IMR-90 (cell line): ENCODE measurements at regions not wholly inside any gene's neighbourhood (a gene's known extent, or its start where the extent isn't known, plus 50 kb on each side); places are given as distances from the start of the nearest gene placed in this dataset.

Experiments
- POLR2A ChIP-seq: IDR thresholded peaks from 2 replicates; pipeline ENCODE4 v1.6.1; 2012; ENCODE audit warnings: mild to moderate bottlenecking, low read depth, low read length
- TF ChIP-seq, protein P1 (sequence below): conservative IDR thresholded peaks from 2 replicates; pipeline ENCODE4 v1.5.1; 2012; ENCODE audit warnings: mild to moderate bottlenecking, low read depth, low read length, improper control_type of control experiment

DNA sequence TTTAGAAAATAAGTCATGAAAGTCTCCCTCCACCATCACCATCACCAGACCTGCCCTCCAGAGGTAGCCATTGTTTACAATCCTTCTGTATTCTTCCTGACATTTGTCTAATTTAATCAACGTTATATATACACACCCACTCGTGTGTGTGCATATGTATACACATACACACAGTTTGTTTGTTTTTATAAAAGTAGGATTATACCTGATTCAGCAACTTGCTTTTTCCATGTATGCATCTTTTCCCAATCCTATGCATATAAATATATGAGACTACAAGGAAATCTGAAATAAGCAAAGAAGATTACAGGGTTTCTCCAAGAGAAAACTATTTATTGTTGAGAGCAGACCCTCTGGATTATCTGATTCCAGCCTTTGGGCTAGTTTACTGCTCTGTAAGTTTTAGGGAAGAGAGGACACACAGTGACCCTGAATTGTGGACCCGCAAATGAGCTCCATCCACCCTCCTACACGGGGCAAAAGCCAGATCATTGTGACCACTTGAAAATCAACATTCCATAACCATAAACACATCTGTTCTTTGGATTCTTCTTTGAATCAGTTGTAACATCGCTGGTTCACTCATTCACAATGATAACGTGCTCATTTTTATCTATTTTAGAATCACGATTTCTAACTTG lies 104.3 kb downstream of the CPN2 start:
- TF ChIP-seq, protein P1, sequence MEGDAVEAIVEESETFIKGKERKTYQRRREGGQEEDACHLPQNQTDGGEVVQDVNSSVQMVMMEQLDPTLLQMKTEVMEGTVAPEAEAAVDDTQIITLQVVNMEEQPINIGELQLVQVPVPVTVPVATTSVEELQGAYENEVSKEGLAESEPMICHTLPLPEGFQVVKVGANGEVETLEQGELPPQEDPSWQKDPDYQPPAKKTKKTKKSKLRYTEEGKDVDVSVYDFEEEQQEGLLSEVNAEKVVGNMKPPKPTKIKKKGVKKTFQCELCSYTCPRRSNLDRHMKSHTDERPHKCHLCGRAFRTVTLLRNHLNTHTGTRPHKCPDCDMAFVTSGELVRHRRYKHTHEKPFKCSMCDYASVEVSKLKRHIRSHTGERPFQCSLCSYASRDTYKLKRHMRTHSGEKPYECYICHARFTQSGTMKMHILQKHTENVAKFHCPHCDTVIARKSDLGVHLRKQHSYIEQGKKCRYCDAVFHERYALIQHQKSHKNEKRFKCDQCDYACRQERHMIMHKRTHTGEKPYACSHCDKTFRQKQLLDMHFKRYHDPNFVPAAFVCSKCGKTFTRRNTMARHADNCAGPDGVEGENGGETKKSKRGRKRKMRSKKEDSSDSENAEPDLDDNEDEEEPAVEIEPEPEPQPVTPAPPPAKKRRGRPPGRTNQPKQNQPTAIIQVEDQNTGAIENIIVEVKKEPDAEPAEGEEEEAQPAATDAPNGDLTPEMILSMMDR: no peak
- TF ChIP-seq POLR2A: no peak
